SK-N-SH treated with all-trans-retinoic acid at 6 μM for 48 hours (cell line): ENCODE measurements at regions not wholly inside any gene's neighbourhood (a gene's known extent, or its start where the extent isn't known, plus 50 kb on each side); places are given as distances from the start of the nearest gene placed in this dataset.

Source experiments
- CREB5 ChIP-seq: fragments of 250-450 bp; sonication (Bioruptor Pico); IDR thresholded peaks from 2 replicates; pipeline ENCODE4 v1.5.1; 2020; ENCODE audit warnings: low read depth, mild to moderate bottlenecking, moderate library complexity
- CSDC2 ChIP-seq: fragments of 250-450 bp; sonication (Bioruptor Pico); IDR thresholded peaks from 2 replicates; pipeline ENCODE4 v1.5.0; 2020; ENCODE audit warnings: mild to moderate bottlenecking, moderate library complexity
- PPARA ChIP-seq: fragments of 250-450 bp; sonication (Bioruptor Pico); IDR thresholded peaks from 2 replicates; pipeline ENCODE4 v1.5.0; 2020; ENCODE audit warnings: mild to moderate bottlenecking, borderline replicate concordance
- TCF4 ChIP-seq: fragments of 250-450 bp; sonication (Bioruptor Pico); IDR thresholded peaks from 2 replicates; pipeline ENCODE4 v1.8.0; 2021; ENCODE audit warnings: mild to moderate bottlenecking, moderate library complexity, borderline replicate concordance
- TOX ChIP-seq: fragments of 250-450 bp; sonication (Bioruptor Pico); IDR thresholded peaks from 2 replicates; pipeline ENCODE4 v1.8.0; 2021; ENCODE audit warnings: mild to moderate bottlenecking, moderate library complexity, borderline replicate concordance
- ZFP3 ChIP-seq: fragments of 250-450 bp; sonication (Bioruptor Pico); IDR thresholded peaks from 2 replicates; pipeline ENCODE4 v1.5.0; 2020; ENCODE audit warnings: mild to moderate bottlenecking, moderate library complexity
- ZFP30 ChIP-seq: fragments of 450-650 bp; formaldehyde crosslinking; IDR thresholded peaks from 2 replicates; pipeline ENCODE4 v1.5.0; 2022; ENCODE audit warnings: mild to moderate bottlenecking, moderate library complexity
- ZNF565 ChIP-seq: fragments of 450-650 bp; formaldehyde crosslinking; conservative IDR thresholded peaks from 2 replicates; pipeline ENCODE4 v1.5.0; 2020; ENCODE audit warnings: low read depth, mild to moderate bottlenecking, moderate library complexity
- ZNF70 ChIP-seq: fragments of 450-650 bp; formaldehyde crosslinking; IDR thresholded peaks from 2 replicates; pipeline ENCODE4 v1.5.0; 2020; ENCODE audit warnings: mild to moderate bottlenecking, moderate library complexity
- ZNF8 ChIP-seq: fragments of 450-650 bp; formaldehyde crosslinking; IDR thresholded peaks from 2 replicates; pipeline ENCODE4 v1.5.0; 2020; ENCODE audit warnings: mild to moderate bottlenecking, moderate library complexity
- TF ChIP-seq, protein P1 (sequence below): fragments of 250-450 bp; sonication (Bioruptor Pico); IDR thresholded peaks from 2 replicates; pipeline ENCODE4 v1.8.0; 2020; ENCODE audit warnings: mild to moderate bottlenecking, moderate library complexity, borderline replicate concordance
- TF ChIP-seq, protein P2 (sequence below): fragments of 250-450 bp; sonication (Bioruptor Pico); IDR thresholded peaks from 2 replicates; pipeline ENCODE4 v1.5.1; 2021; ENCODE audit warnings: mild to moderate bottlenecking, moderate library complexity

- TF ChIP-seq ZFP3 (CRISPR knock-in tag) (no peak), PPARA (no peak), CREB5 (no peak), ZNF565 (CRISPR knock-in tag) (no peak), ZNF8 (CRISPR knock-in tag) (no peak), ZNF70 (CRISPR knock-in tag) (no peak), CSDC2 (CRISPR knock-in tag) (no peak), TCF4 (CRISPR knock-in tag) (no peak), TOX (no peak), ZFP30 (CRISPR knock-in tag) (no peak)
- TF ChIP-seq, protein P1, sequence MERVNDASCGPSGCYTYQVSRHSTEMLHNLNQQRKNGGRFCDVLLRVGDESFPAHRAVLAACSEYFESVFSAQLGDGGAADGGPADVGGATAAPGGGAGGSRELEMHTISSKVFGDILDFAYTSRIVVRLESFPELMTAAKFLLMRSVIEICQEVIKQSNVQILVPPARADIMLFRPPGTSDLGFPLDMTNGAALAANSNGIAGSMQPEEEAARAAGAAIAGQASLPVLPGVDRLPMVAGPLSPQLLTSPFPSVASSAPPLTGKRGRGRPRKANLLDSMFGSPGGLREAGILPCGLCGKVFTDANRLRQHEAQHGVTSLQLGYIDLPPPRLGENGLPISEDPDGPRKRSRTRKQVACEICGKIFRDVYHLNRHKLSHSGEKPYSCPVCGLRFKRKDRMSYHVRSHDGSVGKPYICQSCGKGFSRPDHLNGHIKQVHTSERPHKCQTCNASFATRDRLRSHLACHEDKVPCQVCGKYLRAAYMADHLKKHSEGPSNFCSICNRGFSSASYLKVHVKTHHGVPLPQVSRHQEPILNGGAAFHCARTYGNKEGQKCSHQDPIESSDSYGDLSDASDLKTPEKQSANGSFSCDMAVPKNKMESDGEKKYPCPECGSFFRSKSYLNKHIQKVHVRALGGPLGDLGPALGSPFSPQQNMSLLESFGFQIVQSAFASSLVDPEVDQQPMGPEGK: no peak
- TF ChIP-seq, protein P2, sequence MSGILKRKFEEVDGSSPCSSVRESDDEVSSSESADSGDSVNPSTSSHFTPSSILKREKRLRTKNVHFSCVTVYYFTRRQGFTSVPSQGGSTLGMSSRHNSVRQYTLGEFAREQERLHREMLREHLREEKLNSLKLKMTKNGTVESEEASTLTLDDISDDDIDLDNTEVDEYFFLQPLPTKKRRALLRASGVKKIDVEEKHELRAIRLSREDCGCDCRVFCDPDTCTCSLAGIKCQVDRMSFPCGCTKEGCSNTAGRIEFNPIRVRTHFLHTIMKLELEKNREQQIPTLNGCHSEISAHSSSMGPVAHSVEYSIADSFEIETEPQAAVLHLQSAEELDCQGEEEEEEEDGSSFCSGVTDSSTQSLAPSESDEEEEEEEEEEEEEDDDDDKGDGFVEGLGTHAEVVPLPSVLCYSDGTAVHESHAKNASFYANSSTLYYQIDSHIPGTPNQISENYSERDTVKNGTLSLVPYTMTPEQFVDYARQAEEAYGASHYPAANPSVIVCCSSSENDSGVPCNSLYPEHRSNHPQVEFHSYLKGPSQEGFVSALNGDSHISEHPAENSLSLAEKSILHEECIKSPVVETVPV (CRISPR knock-in tag): no peak
These were observed 149.0 kb downstream of the SERPINI1 start for GRCh38 chr3:167884481-167884880.
